ENCODE measurements at regions not wholly inside any gene's neighbourhood (a gene's known extent, or its start where the extent isn't known, plus 50 kb on each side); places are given as distances from the start of the nearest gene placed in this dataset.

GRCh38 chr2:129439406-129440302 is 539.8 kb upstream of the RAB6C start:
- no peak for TF ChIP-seq CTCF (IDR thresholded peaks at IDR 0.05; ENCODE audit: low read depth, low read length, poor library complexity, severe bottlenecking)
- TF ChIP-seq EZH2phosphoT487 (IDR thresholded peaks at IDR 0.05; ENCODE audit: borderline replicate concordance, low read length): no peak

Measured in DOHH2 (cell line).